IMR-90 (cell line): ENCODE measurements at regions not wholly inside any gene's neighbourhood (a gene's known extent, or its start where the extent isn't known, plus 50 kb on each side); places are given as distances from the start of the nearest gene placed in this dataset.

Experiments
- ELK1 ChIP-seq: fragments of 150-350 bp; IDR thresholded peaks from 2 replicates; pipeline ENCODE4 v1.6.1; 2016; ENCODE audit warnings: low read depth, mild to moderate bottlenecking, low read length, moderate library complexity, borderline replicate concordance
- POLR2A ChIP-seq: IDR thresholded peaks from 2 replicates; pipeline ENCODE4 v1.6.1; 2012; ENCODE audit warnings: mild to moderate bottlenecking, low read depth, low read length
- RCOR1 ChIP-seq: IDR thresholded peaks from 2 replicates; pipeline ENCODE4 v1.6.1; 2012; ENCODE audit warnings: mild to moderate bottlenecking, low read length, improper control_type of control experiment; ENCODE audit not compliant: insufficient replicate concordance
- RFX5 ChIP-seq: IDR thresholded peaks from 2 replicates; pipeline ENCODE4 v1.8.0; 2012; ENCODE audit warnings: low read depth, mild to moderate bottlenecking, low read length, moderate library complexity
- TF ChIP-seq, protein P1 (sequence below): conservative IDR thresholded peaks from 2 replicates; pipeline ENCODE4 v1.5.1; 2012; ENCODE audit warnings: mild to moderate bottlenecking, low read depth, low read length, improper control_type of control experiment

- TF ChIP-seq, protein P1, sequence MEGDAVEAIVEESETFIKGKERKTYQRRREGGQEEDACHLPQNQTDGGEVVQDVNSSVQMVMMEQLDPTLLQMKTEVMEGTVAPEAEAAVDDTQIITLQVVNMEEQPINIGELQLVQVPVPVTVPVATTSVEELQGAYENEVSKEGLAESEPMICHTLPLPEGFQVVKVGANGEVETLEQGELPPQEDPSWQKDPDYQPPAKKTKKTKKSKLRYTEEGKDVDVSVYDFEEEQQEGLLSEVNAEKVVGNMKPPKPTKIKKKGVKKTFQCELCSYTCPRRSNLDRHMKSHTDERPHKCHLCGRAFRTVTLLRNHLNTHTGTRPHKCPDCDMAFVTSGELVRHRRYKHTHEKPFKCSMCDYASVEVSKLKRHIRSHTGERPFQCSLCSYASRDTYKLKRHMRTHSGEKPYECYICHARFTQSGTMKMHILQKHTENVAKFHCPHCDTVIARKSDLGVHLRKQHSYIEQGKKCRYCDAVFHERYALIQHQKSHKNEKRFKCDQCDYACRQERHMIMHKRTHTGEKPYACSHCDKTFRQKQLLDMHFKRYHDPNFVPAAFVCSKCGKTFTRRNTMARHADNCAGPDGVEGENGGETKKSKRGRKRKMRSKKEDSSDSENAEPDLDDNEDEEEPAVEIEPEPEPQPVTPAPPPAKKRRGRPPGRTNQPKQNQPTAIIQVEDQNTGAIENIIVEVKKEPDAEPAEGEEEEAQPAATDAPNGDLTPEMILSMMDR = no peak
- TF ChIP-seq ELK1 = no peak
- TF ChIP-seq RCOR1 = no peak
- TF ChIP-seq POLR2A = no peak
- no peak for TF ChIP-seq RFX5
Observed at GRCh38 chr6:140398076-140398475, 1023.6 kb upstream of the CITED2 start.
